Stimulated activated naive B cell treated with anti-CD40 and anti-IgM and Interleukin-4, amounts not matched to agents 10 μg/mL and 1 μg/mL and 100 μg/mL, for 72 hours (primary cell): ENCODE measurements at regions not wholly inside any gene's neighbourhood (a gene's known extent, or its start where the extent isn't known, plus 50 kb on each side); places are given as distances from the start of the nearest gene placed in this dataset.
"Not testable (repeated sequence)": the region's sequence is repeated elsewhere in the genome, so short reads cannot be mapped to it uniquely, and the experiment has no call there.

Source experiments
- ATAC-seq, 2 donors: fragments of 150-1000 bp; cut with Tn5 transposase; replicated peaks; 2 replicates each; pipeline ENCODE4 v1.10.0; 2021; ENCODE audit warnings: moderate library complexity in 1 of 2
- DNase-seq: peaks from one replicate; pipeline ENCODE4 v3.0.0; 2021
- H3K27ac Mint-ChIP-seq: one replicate; pipeline ENCODE4 v1.8.0; 2022; ENCODE audit warnings: mild to moderate bottlenecking, mixed read lengths
- H3K27me3 Mint-ChIP-seq, 2 donors: one replicate each; pipeline ENCODE4 v1.8.0; 2022; ENCODE audit warnings: mixed read lengths in 2 of 2
- H3K36me3 Mint-ChIP-seq, 2 donors: one replicate each; pipeline ENCODE4 v1.8.0; 2022; ENCODE audit warnings: mixed read lengths in 2 of 2, mild to moderate bottlenecking in 1 of 2
- H3K4me1 Mint-ChIP-seq, 2 donors: one replicate each; pipeline ENCODE4 v1.8.0; 2022; ENCODE audit warnings: mixed read lengths in 2 of 2, mild to moderate bottlenecking in 1 of 2
- H3K4me3 Mint-ChIP-seq, 2 donors: one replicate each; pipeline ENCODE4 v1.8.0; 2022; ENCODE audit warnings: mild to moderate bottlenecking in 2 of 2, mixed read lengths in 2 of 2, moderate library complexity in 1 of 2
- H3K9me3 Mint-ChIP-seq, 2 donors: one replicate each; pipeline ENCODE4 v1.8.0; 2022; ENCODE audit warnings: mixed read lengths in 2 of 2, mild to moderate bottlenecking in 1 of 2

DNA sequence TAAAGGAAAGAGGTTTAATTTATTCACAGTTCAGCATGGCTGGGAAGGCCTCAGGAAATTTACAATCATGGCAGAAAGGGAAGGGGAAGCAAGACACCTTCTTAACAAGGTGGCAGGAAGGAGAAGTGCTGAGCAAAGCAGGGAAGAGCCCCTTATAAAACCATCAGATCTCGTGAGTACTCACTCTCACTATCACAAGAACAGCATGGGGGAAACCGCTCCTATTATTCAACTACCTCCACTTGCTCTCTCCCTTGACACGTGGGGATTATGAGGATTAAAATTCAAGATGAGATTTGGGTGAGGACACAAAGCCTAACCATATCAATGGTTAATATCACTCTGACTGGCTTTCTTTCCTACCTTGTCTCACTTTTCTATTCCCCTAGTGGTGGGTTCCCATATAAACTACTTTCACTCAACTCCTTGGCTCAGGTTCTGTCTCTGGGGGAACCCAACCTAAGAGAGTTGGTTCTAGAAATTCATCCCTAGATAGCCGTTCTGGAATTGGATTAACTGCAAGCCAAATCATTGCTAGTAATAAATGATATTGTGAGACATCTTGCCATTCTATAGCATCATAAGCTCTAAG, 749.8 kb upstream of the GRAMD2B start:
- Mint-ChIP-seq H3K27me3 (no peaks in the 10 kb centered on the region), H3K9me3 (peaks cover 0 to 2% of the 10 kb centered on the region in 2 donors), H3K4me3 (no peak overlapping the region), H3K36me3 (peaks cover 0 to 2% of the 10 kb centered on the region in 2 donors), H3K27ac (no peak overlapping the region), H3K4me1 (no peaks in the 10 kb centered on the region)
- DNase-seq (no peak), ATAC-seq (no peak)

- Mint-ChIP-seq H3K27me3 (peaks cover 0 to 1% of the 10 kb centered on the region in 2 donors), H3K9me3 (no peaks in the 10 kb centered on the region), H3K4me1 (no peaks in the 10 kb centered on the region), H3K36me3 (no peaks in the 10 kb centered on the region), H3K27ac (no peak overlapping the region), H3K4me3 (no peak overlapping the region)
- no peak for ATAC-seq
- DNase-seq = no peak
These were observed 743.7 kb upstream of the GRAMD2B start for GRCh38 chr5:125679522-125679921.

DNA sequence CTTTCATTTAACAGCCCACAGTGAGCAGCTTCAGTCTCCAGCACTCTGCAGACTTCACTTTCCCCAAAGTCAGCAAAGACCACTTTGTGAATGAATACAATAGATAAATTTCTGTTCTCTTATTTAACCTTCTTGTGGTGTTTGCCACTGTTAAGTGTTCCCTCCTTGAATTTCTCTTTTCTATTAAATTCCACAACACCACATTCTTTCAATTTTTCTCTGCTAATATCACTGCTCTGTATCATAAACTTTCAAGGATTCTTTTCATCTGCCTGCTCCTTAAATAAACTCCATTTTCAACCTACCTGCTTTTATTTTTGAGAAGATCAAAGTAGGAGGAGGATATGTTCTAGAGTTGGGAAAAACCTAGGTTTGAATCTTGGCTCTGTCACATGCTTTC, 739.5 kb upstream of the GRAMD2B start:
- peaks cover 10 to 15% of the 10 kb centered on the region in 2 donors for H3K27me3 Mint-ChIP-seq
- ATAC-seq = no peak
- no peak overlapping the region for H3K4me3 Mint-ChIP-seq

DNA sequence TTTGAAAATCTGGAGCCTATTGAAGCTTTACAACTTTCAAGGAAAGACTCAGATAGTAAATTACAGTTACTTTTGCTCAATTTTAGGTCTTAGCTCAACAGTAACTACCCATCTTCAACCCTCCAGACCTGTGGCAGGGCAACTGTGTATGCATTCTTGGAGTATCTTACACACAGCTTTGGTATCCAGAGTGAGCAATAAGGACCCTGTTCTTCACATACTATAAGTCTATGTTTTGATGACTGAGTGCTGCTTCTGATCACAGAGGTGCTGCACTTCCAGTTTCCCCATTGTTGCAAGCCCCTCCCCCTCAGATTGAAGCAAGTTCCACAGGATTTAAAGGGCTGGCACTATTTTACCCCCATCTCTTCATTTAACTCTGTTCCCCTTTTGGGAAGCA, 737.4 kb upstream of the GRAMD2B start:
- Mint-ChIP-seq H3K27me3 (peaks cover 10 to 22% of the 10 kb centered on the region in 2 donors), H3K9me3 (peaks cover 4 to 6% of the 10 kb centered on the region in 2 donors), H3K4me1 (no peaks in the 10 kb centered on the region), H3K4me3 (no peak overlapping the region), H3K27ac (no peak overlapping the region), H3K36me3 (peaks cover 0 to 4% of the 10 kb centered on the region in 2 donors)
- no peak for ATAC-seq
- no peak for DNase-seq

More for the DNA sequence above, 739.5 kb upstream of the GRAMD2B start:
- no peaks in the 10 kb centered on the region for H3K4me1 Mint-ChIP-seq
- H3K9me3 Mint-ChIP-seq = peaks cover 0 to 3% of the 10 kb centered on the region in 2 donors
- DNase-seq = no peak
- no peak overlapping the region for H3K27ac Mint-ChIP-seq
- no peaks in the 10 kb centered on the region for H3K36me3 Mint-ChIP-seq

DNA sequence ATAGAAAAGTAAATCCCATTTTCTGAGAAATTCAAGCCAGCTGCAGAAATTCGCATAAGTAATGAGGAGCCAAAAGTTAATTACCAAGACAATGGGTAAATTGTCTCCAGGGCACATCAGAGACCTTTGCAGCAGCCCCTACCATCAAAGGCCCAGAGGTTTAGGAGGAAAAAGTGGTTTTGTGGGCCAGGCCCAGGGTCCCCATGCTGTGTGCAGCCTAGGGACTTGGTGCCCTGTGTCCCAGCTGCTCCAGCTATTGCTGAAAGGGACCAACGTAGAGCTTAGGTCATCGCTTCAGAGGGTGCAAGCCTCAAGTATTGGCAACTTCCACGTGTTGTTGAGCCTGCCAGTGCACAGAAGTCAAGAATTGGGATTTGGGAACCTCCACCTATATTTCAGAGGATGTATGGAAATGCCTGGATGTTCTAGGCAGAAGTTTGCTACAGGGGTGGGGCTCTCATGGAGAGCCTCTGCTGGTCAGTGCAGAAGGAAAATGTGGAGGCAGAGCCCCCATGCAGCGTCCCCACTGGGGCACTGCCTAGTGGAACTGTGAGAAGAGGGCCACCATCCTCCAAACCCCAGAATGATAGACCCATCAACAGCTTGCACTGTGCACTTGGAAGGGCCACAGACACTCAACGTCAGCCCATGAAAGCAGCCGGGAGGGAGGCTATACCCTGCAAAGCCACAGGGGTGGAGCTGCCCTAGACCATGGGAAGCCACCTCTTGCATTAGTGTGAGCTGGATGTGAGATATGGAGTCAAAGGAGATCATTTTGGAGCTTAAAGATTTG, 731.3 kb upstream of the GRAMD2B start:
- not testable (repeated sequence) for H3K9me3 Mint-ChIP-seq, ATAC-seq, H3K4me3 Mint-ChIP-seq, DNase-seq, H3K4me1 Mint-ChIP-seq, H3K36me3 Mint-ChIP-seq, H3K27me3 Mint-ChIP-seq, H3K27ac Mint-ChIP-seq

- no peak for DNase-seq
- Mint-ChIP-seq H3K4me1 (peaks cover 0 to 2% of the 10 kb centered on the region in 2 donors), H3K36me3 (peaks cover 0 to 2% of the 10 kb centered on the region in 2 donors), H3K27ac (no peak overlapping the region), H3K27me3 (no peaks in the 10 kb centered on the region), H3K4me3 (no peak overlapping the region), H3K9me3 (peaks cover 0 to 3% of the 10 kb centered on the region in 2 donors)
- no peak for ATAC-seq
These were observed 727.1 kb upstream of the GRAMD2B start for GRCh38 chr5:125695996-125696655.

DNA sequence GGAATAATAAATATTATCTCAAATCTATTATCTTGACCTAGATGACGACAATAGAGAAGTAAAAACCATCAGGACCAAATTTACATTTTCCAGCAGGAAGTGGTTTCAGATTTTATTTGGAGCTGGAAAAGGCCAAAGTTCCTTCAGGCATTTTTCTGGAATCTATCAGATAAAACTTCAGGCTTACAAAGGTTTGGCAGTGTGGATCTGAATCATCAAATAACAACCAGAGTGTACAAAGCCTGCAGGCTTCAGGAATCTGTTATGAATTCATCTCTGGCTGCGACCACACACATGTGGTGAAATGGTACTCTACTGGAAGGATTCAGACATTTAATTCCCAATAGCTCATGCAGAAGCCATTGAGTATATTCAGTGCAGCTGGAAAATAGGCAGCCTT, 726.4 kb upstream of the GRAMD2B start:
- ATAC-seq = no peak
- no peaks in the 10 kb centered on the region for H3K27me3 Mint-ChIP-seq
- no peaks in the 10 kb centered on the region for H3K36me3 Mint-ChIP-seq
- no peak overlapping the region for H3K27ac Mint-ChIP-seq
- peaks cover 0 to 3% of the 10 kb centered on the region in 2 donors for H3K9me3 Mint-ChIP-seq
- H3K4me1 Mint-ChIP-seq = peaks cover 0 to 2% of the 10 kb centered on the region in 2 donors
- DNase-seq = no peak
- H3K4me3 Mint-ChIP-seq = no peak overlapping the region

- Mint-ChIP-seq H3K9me3 (peaks cover 0 to 2% of the 10 kb centered on the region in 2 donors), H3K36me3 (no peaks in the 10 kb centered on the region), H3K4me3 (no peak overlapping the region), H3K27me3 (no peaks in the 10 kb centered on the region), H3K27ac (no peak overlapping the region), H3K4me1 (no peaks in the 10 kb centered on the region)
- no peak for DNase-seq
- no peak for ATAC-seq
These were observed 724.8 kb upstream of the GRAMD2B start for GRCh38 chr5:125698420-125698819.

DNA sequence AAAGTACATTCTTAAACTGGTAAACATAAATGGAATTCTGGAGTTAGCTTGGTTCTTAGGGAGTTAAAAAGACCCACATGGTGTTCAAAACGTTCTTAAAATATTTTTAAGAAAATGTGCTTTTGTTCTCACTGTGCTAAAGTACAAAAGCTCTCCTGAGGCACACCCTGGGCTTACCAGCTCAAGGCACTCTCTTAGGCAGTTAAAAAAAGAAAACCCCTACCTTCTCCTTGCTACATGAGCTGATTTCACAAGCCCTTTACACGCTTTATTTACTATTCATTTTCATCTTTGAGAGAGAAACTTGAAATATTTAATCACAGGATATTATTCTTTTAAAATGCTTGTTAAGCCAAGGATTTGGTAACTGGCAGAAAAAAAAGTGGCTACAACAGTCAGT, 723.3 kb upstream of the GRAMD2B start:
- peaks cover 8 to 13% of the 10 kb centered on the region in 2 donors for H3K9me3 Mint-ChIP-seq
- ATAC-seq (no peak), DNase-seq (no peak)
- H3K36me3 Mint-ChIP-seq = no peaks in the 10 kb centered on the region
- no peaks in the 10 kb centered on the region for H3K4me1 Mint-ChIP-seq
- H3K27me3 Mint-ChIP-seq = no peaks in the 10 kb centered on the region
- no peak overlapping the region for H3K27ac Mint-ChIP-seq
- no peak overlapping the region for H3K4me3 Mint-ChIP-seq

- no peaks in the 10 kb centered on the region for H3K4me1 Mint-ChIP-seq
- ATAC-seq = no peak
- no peak overlapping the region for H3K27ac Mint-ChIP-seq
- H3K36me3 Mint-ChIP-seq = no peaks in the 10 kb centered on the region
- DNase-seq = no peak
- H3K9me3 Mint-ChIP-seq = peaks cover 9 to 16% of the 10 kb centered on the region in 2 donors
- H3K4me3 Mint-ChIP-seq = no peak overlapping the region
- H3K27me3 Mint-ChIP-seq = no peaks in the 10 kb centered on the region
These were observed 722.8 kb upstream of the GRAMD2B start for GRCh38 chr5:125700380-125700861.

DNA sequence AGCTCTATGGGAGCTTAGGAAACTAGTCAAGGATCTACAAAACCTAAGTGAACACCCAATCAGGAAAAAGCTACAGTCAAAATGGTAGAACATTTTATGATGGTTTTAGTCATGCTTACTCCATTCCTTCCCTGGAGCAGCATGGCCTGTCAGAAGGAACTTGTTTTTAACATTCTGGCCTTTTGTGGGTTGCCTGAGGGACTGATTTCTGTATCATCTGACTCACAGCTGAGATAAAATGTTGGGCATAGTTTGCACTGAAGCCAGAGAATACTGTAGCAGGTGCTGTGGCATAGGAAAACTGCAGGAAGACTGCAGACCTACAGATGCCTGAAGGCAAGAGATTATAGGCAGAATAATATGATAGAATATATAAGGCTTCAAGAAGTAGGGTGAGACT, 719.6 kb upstream of the GRAMD2B start:
- no peaks in the 10 kb centered on the region for H3K4me1 Mint-ChIP-seq
- H3K27me3 Mint-ChIP-seq = peaks cover 0 to under 1% of the 10 kb centered on the region in 2 donors
- H3K36me3 Mint-ChIP-seq = no peaks in the 10 kb centered on the region
- H3K27ac Mint-ChIP-seq = no peak overlapping the region
- ATAC-seq (no peak), DNase-seq (no peak)
- no peak overlapping the region for H3K4me3 Mint-ChIP-seq
- peaks cover 9 to 21% of the 10 kb centered on the region in 2 donors for H3K9me3 Mint-ChIP-seq

DNA sequence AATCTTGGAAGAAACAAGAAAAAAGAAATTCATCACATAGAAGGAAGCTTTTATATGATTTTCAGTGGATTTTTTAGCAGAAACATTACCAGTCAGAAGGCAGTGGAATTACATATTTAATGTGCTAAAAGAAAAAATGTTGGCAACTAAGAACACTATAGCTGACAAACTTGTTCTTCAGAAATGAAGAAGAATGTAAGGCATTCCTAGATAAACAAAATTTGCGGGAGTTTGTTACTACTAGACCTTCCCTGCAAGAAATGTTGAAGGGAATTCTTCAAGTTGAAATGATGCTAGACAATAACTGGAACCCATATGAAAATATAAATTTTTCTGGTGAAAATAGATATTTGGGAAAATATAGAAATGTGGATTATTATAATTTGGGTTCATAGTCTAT, 718.3 kb upstream of the GRAMD2B start:
- ATAC-seq (no peak), DNase-seq (no peak)
- H3K27ac Mint-ChIP-seq = no peak overlapping the region
- H3K4me1 Mint-ChIP-seq = no peaks in the 10 kb centered on the region
- no peaks in the 10 kb centered on the region for H3K36me3 Mint-ChIP-seq
- peaks cover 9 to 21% of the 10 kb centered on the region in 2 donors for H3K9me3 Mint-ChIP-seq
- H3K4me3 Mint-ChIP-seq = no peak overlapping the region
- peaks cover 0 to 13% of the 10 kb centered on the region in 2 donors for H3K27me3 Mint-ChIP-seq

DNA sequence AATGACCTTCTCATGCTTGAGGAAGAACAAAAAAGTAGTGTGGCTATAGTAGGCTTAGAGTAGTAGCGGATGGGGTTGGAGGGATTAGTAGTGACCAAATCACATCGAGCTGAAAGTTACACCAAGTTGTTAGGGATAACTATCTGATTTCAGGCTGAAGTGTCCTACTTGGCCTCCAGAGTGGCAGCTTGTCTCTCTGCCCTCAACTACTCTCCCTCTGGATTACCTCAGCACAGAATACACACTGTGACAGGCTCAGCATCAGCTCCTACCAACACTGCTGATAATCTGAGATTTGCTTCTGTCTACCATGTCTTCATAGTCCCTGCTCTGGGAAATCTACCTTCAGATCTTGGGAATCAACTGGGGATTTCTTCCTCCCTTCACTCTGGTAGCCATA, 714.6 kb upstream of the GRAMD2B start:
- H3K36me3 Mint-ChIP-seq = no peaks in the 10 kb centered on the region
- ATAC-seq (no peak), DNase-seq (no peak)
- no peak overlapping the region for H3K27ac Mint-ChIP-seq
- H3K4me1 Mint-ChIP-seq = no peaks in the 10 kb centered on the region
- peaks cover 0 to 19% of the 10 kb centered on the region in 2 donors for H3K27me3 Mint-ChIP-seq
- no peak overlapping the region for H3K4me3 Mint-ChIP-seq
- H3K9me3 Mint-ChIP-seq = peaks cover 9 to 20% of the 10 kb centered on the region in 2 donors

GRCh38 chr5:125710745-125711144, 712.5 kb upstream of the GRAMD2B start:
- DNase-seq = no peak
- H3K27ac Mint-ChIP-seq = no peak overlapping the region

More at GRCh38 chr5:125710745-125711144, 712.5 kb upstream of the GRAMD2B start:
- H3K4me3 Mint-ChIP-seq = no peak overlapping the region
- H3K27me3 Mint-ChIP-seq = peaks cover 9 to 26% of the 10 kb centered on the region in 2 donors
- no peaks in the 10 kb centered on the region for H3K36me3 Mint-ChIP-seq
- no peaks in the 10 kb centered on the region for H3K4me1 Mint-ChIP-seq
- peaks cover 0 to 2% of the 10 kb centered on the region in 2 donors for H3K9me3 Mint-ChIP-seq
- ATAC-seq = no peak
